Loucy (cell line): ENCODE measurements at regions not wholly inside any gene's neighbourhood (a gene's known extent, or its start where the extent isn't known, plus 50 kb on each side); places are given as distances from the start of the nearest gene placed in this dataset.

Experiments
- H2AFZ ChIP-seq: fragments of 200-600 bp; sonication (generic); 2 replicates; pipeline ENCODE4 v1.6.0; 2016; ENCODE audit warnings: antibody characterized with exemption, mild to moderate bottlenecking, low read length, moderate library complexity
- H3F3A ChIP-seq: fragments of 200-600 bp; 2 replicates; pipeline ENCODE4 v1.6.0; 2016; ENCODE audit warnings: antibody characterized with exemption, low read depth, mild to moderate bottlenecking
- H3K27me3 ChIP-seq: fragments of 200-600 bp; sonication (generic); 2 replicates; pipeline ENCODE4 v1.6.1; 2014; ENCODE audit warnings: low read length, mild to moderate bottlenecking; ENCODE audit not compliant: insufficient read depth, poor library complexity, severe bottlenecking
- H3K36me3 ChIP-seq: fragments of 200-600 bp; sonication (generic); 2 replicates; pipeline ENCODE4 v1.6.1; 2016; ENCODE audit warnings: low read length; ENCODE audit not compliant: insufficient read depth
- H3K4me1 ChIP-seq: fragments of 200-600 bp; sonication (generic); 2 replicates; pipeline ENCODE4 v1.5.1; 2014; ENCODE audit warnings: low read length, mild to moderate bottlenecking; ENCODE audit not compliant: insufficient read depth, poor library complexity, severe bottlenecking
- H3K4me2 ChIP-seq: fragments of 200-600 bp; sonication (generic); 2 replicates; pipeline ENCODE4 v1.6.0; 2014; ENCODE audit warnings: antibody characterized with exemption, low read length, low read depth, mild to moderate bottlenecking; ENCODE audit not compliant: poor library complexity, severe bottlenecking
- H3K4me3 ChIP-seq: fragments of 200-600 bp; sonication (generic); 2 replicates; pipeline ENCODE4 v1.5.1; 2014; ENCODE audit warnings: low read length, mild to moderate bottlenecking, mixed read lengths; ENCODE audit not compliant: poor library complexity, severe bottlenecking
- H3K79me2 ChIP-seq: fragments of 200-600 bp; sonication (generic); 2 replicates; pipeline ENCODE4 v1.6.1; 2014; ENCODE audit warnings: low read length; ENCODE audit not compliant: insufficient read depth
- H3K9ac ChIP-seq: fragments of 200-600 bp; sonication (generic); 2 replicates; pipeline ENCODE4 v1.6.0; 2014; ENCODE audit warnings: mild to moderate bottlenecking, low read depth, low read length, moderate library complexity; ENCODE audit not compliant: poor library complexity, severe bottlenecking
- H3K9me2 ChIP-seq: fragments of 200-600 bp; sonication (generic); replicated peaks from 2 replicates; pipeline ENCODE4 v1.6.1; 2016; ENCODE audit warnings: low read depth, low read length, mixed read lengths
- H3K9me3 ChIP-seq: fragments of 200-600 bp; sonication (generic); 2 replicates; pipeline ENCODE4 v1.6.1; 2014; ENCODE audit warnings: mild to moderate bottlenecking, antibody characterized with exemption, low read length, low read depth; ENCODE audit not compliant: insufficient read depth
- H4K20me1 ChIP-seq: fragments of 200-600 bp; sonication (generic); 2 replicates; pipeline ENCODE4 v1.6.0; 2014; ENCODE audit warnings: antibody characterized with exemption, low read length, mild to moderate bottlenecking; ENCODE audit not compliant: insufficient read depth, poor library complexity, severe bottlenecking
- CTCF ChIP-seq: fragments of 200-600 bp; sonication (generic); conservative IDR thresholded peaks from 2 replicates; pipeline ENCODE4 v1.5.1; 2014; ENCODE audit warnings: mild to moderate bottlenecking, antibody characterized with exemption, low read length
- EZH2phosphoT487 ChIP-seq: fragments of 200-600 bp; IDR thresholded peaks from 2 replicates; pipeline ENCODE4 v1.6.1; 2018; ENCODE audit warnings: antibody characterized with exemption, mild to moderate bottlenecking, moderate library complexity, borderline replicate concordance

GRCh38 chr11:95453616-95454171 lies 222.7 kb upstream of the SESN3 start:
- Histone ChIP-seq H3K4me2 (no peak overlapping the region), H3K9me2 (no peaks in the 10 kb centered on the region), H3K9ac (no peak overlapping the region), H3K4me1 (peaks cover 9% of the 10 kb centered on the region), H3K9me3 (no peaks in the 10 kb centered on the region), H3K27me3 (no peaks in the 10 kb centered on the region), H3K36me3 (no peaks in the 10 kb centered on the region), H3K79me2 (no peaks in the 10 kb centered on the region), H4K20me1 (no peaks in the 10 kb centered on the region), H3F3A (no peaks in the 10 kb centered on the region), H3K4me3 (no peak overlapping the region), H2AFZ (no peak overlapping the region)
- no peak for TF ChIP-seq CTCF
- TF ChIP-seq EZH2phosphoT487: no peak

DNA sequence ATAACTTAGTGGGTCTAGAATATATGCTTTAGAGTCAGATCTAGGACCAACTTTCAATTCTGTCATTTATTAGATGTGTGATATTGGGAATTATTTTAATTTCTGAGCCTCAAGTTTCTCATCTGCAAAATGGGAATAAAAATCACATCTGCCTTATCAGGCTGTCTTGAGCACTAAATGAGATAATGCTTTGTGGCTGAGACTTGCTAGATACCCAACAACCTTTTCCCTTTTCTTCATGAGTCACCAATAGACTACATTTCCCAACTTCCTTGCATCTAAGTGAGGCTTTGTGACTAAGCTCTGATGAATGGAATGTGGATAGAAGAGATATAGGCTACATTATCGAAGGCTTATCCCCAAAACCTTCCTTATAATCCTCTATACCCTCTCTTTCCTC lies 220.7 kb upstream of the SESN3 start:
- Histone ChIP-seq H3K9ac (no peak overlapping the region), H3K9me3 (no peaks in the 10 kb centered on the region), H3K4me1 (peaks cover 10% of the 10 kb centered on the region), H2AFZ (no peak overlapping the region), H3K27me3 (no peaks in the 10 kb centered on the region), H3K4me2 (no peak overlapping the region), H3K79me2 (no peaks in the 10 kb centered on the region), H3K4me3 (no peak overlapping the region), H3K9me2 (no peaks in the 10 kb centered on the region), H3K36me3 (no peaks in the 10 kb centered on the region), H4K20me1 (no peaks in the 10 kb centered on the region), H3F3A (no peaks in the 10 kb centered on the region)
- TF ChIP-seq CTCF: no peak
- no peak for TF ChIP-seq EZH2phosphoT487

DNA sequence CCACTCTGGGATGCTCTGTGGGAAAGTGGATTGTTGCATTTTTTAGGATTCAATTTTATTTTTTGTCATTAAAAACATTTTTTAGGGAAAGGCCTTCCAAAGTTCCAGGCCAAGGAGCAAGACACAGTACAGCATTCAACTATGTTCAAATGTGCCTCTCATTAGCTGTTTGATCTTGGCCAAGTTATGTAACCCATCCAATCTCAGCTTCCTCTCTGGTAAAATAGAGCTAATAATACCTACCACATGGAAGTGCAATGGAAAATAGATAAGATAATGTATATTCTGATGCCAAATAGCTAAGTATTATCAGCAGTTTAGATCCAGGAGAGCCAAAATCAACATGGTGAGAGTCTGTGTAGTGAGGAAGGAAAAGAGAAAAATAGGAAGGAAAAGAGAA lies 220.3 kb upstream of the SESN3 start:
- no peak overlapping the region for H3K4me3 ChIP-seq

More for the DNA sequence above, 220.3 kb upstream of the SESN3 start:
- Histone ChIP-seq H3K9me3 (no peaks in the 10 kb centered on the region), H3K27me3 (no peaks in the 10 kb centered on the region), H3K4me1 (peaks cover 14% of the 10 kb centered on the region), H3F3A (no peaks in the 10 kb centered on the region), H3K36me3 (no peaks in the 10 kb centered on the region), H4K20me1 (no peaks in the 10 kb centered on the region), H3K79me2 (no peaks in the 10 kb centered on the region), H3K4me2 (no peak overlapping the region), H3K9ac (no peak overlapping the region), H2AFZ (no peak overlapping the region), H3K9me2 (no peaks in the 10 kb centered on the region)
- no peak for TF ChIP-seq CTCF
- no peak for TF ChIP-seq EZH2phosphoT487
